GM12801 (cell line): ENCODE measurements at regions not wholly inside any gene's neighbourhood (a gene's known extent, or its start where the extent isn't known, plus 50 kb on each side); places are given as distances from the start of the nearest gene placed in this dataset.

Experiments used
- CTCF ChIP-seq: IDR thresholded peaks from one replicate; pipeline ENCODE4 v1.5.1; 2011; ENCODE audit warnings: control low read depth; ENCODE audit not compliant: insufficient read length; ENCODE audit errors: extremely low read depth

GRCh38 chr6:12385316-12385715 is 95.2 kb downstream of the EDN1 start:
- TF ChIP-seq CTCF: no peak

GRCh38 chr6:12386816-12387215 is 96.7 kb downstream of the EDN1 start:
- TF ChIP-seq CTCF: no peak

DNA sequence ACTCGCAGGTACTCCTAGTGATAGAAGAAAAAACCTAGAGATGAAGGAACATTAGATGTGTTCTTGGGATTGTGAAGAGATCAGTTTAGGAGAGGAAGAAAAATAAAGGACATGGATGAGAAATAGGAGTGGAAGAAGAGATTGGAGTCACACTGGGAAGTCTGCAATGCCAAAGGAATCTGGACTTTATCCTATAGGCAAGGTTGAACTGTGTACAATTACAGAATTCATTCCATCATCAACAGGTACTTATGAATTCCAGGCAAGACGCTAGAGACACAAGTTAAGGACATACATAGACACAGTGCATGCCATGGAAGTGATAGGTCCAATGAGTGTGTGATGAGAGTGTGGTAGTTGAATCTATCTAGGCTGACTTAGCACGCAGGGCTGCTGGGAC is 101.3 kb downstream of the EDN1 start:
- no peak for TF ChIP-seq CTCF

- TF ChIP-seq CTCF: no peak
Measured at GRCh38 chr6:12392490-12392889, 102.3 kb downstream of the EDN1 start.

DNA sequence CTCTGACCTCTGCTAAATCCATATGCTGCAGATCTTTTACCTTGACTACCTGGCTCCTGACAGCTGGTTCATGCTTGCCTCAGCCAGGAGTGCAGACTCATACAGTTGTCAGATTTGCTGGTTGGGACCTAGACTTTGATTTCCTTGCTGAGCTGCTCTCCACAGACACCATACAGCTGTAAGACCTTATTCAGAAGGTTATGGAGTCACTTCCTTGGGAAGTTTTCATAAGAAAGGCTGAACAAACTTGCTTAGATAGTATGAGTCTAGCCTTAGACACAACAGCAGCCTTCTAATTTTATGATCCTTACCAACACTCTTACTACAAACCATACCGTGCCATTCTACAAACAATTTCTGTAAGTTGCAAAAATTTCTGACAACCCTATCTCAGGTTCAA is 102.9 kb downstream of the EDN1 start:
- no peak for TF ChIP-seq CTCF

GRCh38 chr6:12394170-12394569 is 104.0 kb downstream of the EDN1 start:
- no peak for TF ChIP-seq CTCF

DNA sequence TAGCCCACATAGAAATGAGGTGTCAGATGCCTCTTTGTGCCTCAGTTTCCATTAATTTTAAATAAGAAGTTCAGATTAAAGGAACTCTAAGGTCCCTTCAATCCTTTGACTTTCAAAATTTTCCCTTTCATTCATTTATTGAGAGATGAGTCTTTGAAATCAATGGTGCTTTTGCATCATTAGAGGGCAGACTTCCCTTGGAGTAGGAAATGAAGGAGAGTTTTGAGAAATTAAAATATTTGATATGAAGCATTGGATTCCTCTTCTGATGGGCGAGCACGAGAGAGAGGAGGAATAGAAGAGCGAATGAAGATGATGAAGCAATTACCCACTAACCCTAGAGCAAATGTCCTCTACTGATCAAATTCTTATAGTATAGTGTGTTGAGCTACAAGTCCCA is 105.7 kb downstream of the EDN1 start:
- no peak for TF ChIP-seq CTCF

DNA sequence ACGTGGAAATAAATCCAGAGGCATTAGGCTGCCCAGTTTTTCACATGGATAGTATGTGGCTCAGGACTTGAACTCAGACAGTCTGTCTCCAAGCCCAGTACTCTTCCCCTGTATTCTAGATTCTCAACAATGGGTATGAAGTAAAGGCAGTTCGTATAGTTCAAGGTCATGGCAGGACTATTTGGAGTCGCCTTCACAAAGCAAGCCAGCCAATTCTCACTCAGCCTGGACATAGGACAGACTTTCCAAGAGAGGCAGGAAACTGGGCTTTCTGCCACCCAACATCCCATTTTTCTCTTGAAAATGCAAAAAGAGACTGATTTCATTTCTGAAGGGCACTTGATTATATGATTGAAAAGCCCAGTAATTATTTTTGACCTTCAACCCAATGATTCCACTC is 111.0 kb downstream of the EDN1 start:
- TF ChIP-seq CTCF: no peak
